GM12873 (cell line): ENCODE measurements at regions not wholly inside any gene's neighbourhood (a gene's known extent, or its start where the extent isn't known, plus 50 kb on each side); places are given as distances from the start of the nearest gene placed in this dataset.

Experiments
- TF ChIP-seq, protein P1 (sequence below): IDR thresholded peaks from 2 replicates; pipeline ENCODE4 v1.5.1; 2012; ENCODE audit warnings: low read depth, mild to moderate bottlenecking, moderate library complexity, low read length, control low read depth; ENCODE audit not compliant: insufficient read depth; ENCODE audit errors: missing control alignments

DNA sequence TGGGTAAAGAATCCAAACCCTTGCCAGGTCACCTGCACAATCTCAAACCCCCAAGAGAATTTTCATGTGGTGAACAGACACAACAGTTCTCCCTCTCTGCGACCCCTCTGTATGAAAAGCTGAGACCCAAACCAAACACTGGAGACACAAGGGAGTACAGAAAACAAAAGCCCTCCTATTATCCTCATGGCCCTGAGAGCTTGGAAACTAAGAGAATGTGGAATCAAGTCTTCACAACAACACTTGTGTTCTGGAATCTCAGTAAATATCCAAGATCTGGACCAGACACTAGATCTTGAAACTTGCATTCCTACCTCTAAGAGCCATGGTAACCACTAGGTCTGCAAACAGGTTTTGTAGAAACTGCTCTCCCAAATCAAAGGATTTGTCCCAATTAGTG lies 50.1 kb upstream of the CCDC150 start:
- TF ChIP-seq, protein P1, sequence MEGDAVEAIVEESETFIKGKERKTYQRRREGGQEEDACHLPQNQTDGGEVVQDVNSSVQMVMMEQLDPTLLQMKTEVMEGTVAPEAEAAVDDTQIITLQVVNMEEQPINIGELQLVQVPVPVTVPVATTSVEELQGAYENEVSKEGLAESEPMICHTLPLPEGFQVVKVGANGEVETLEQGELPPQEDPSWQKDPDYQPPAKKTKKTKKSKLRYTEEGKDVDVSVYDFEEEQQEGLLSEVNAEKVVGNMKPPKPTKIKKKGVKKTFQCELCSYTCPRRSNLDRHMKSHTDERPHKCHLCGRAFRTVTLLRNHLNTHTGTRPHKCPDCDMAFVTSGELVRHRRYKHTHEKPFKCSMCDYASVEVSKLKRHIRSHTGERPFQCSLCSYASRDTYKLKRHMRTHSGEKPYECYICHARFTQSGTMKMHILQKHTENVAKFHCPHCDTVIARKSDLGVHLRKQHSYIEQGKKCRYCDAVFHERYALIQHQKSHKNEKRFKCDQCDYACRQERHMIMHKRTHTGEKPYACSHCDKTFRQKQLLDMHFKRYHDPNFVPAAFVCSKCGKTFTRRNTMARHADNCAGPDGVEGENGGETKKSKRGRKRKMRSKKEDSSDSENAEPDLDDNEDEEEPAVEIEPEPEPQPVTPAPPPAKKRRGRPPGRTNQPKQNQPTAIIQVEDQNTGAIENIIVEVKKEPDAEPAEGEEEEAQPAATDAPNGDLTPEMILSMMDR, result no peak
